Right cardiac atrium (tissue), 5 donors: ENCODE measurements at regions not wholly inside any gene's neighbourhood (a gene's known extent, or its start where the extent isn't known, plus 50 kb on each side); places are given as distances from the start of the nearest gene placed in this dataset.

Experiments
- ATAC-seq, 2 donors: fragments of 200-7000 bp; cut with Tn5 transposase; one replicate each; pipeline versions ENCODE4 v1.8.0 to v1.9.1; 2020; ENCODE audit warnings: moderate library complexity in 2 of 2, mild to moderate bottlenecking in 1 of 2
- DNase-seq, 3 donors: peaks; one replicate each; pipeline ENCODE4 v3.0.0-alpha.2; 2020
- H3K27ac ChIP-seq: one replicate; pipeline ENCODE4 v1.5.1; 2013; ENCODE audit warnings: mild to moderate bottlenecking, low read length, control low read depth, moderate library complexity
- H3K27me3 ChIP-seq: one replicate; pipeline ENCODE4 v1.6.1; 2013; ENCODE audit not compliant: control insufficient read depth, insufficient read depth
- H3K4me1 ChIP-seq: one replicate; pipeline ENCODE4 v1.6.1; 2013; ENCODE audit warnings: low read length; ENCODE audit not compliant: control insufficient read depth, insufficient read depth
- H3K4me3 ChIP-seq: one replicate; pipeline ENCODE4 v1.5.1; 2013; ENCODE audit warnings: low read length, control low read depth
- H3K9me3 ChIP-seq: one replicate; pipeline ENCODE4 v1.6.1; 2013; ENCODE audit warnings: low read length; ENCODE audit not compliant: control insufficient read depth
- WGBS: extraction: QIAGEN DNeasy Blood & Tissue Kit; methylation state at CpG from one replicate; pipeline ENCODE4 v1.1.7; 2013; 5-methylcytosine and 5-hydroxymethylcytosine counted together
- intact Hi-C, 4 donors: fragments of 100-400 bp; cut with DNase I; formaldehyde crosslinking; loops; one replicate each; pipeline versions ENCODE4 v1.11.0 to v1.14.0; 2022 to 2023
- donor health status: healthy with polysubstance abuse.
- donor health status: DM: no; HTN: yes; CAD: no.
- donor health status: DM: no; HTN: no; CAD: no.
- donor health status: DM: no; HTN: yes; CAD: no; lungs with severe emphysema.
- donor health status: DM: yes; HTN: yes; CAD: no.

GRCh38 chrY:7275014-7275413, 363.5 kb upstream of the AMELY start:
- no peak for ATAC-seq
- Histone ChIP-seq H3K9me3 (no peaks in the 10 kb centered on the region), H3K4me3 (peak overlapping the region; percentile 82), H3K4me1 (peaks cover 7% of the 10 kb centered on the region), H3K27ac (peak overlapping the region; percentile 79), H3K27me3 (no peaks in the 10 kb centered on the region)
- DNase-seq, result peak in 1 of 3 donors; percentile 47
- 3% methylated on average over 18 of the region's 18 CpGs for WGBS
- intact Hi-C loops, result no loop called here

- H3K27ac ChIP-seq, result peak overlapping the region; percentile 79
- no peaks in the 10 kb centered on the region for H3K27me3 ChIP-seq
- ATAC-seq, result peak in 1 of 2 donors; percentile 40
- DNase-seq, result peak in 1 of 3 donors; percentile 68
- WGBS, result under 1% methylated on average over 50 of the region's 54 CpGs
- no peaks in the 10 kb centered on the region for H3K9me3 ChIP-seq
- H3K4me3 ChIP-seq, result peak overlapping the region; percentile 82
- peaks cover 7% of the 10 kb centered on the region for H3K4me1 ChIP-seq
- intact Hi-C loops, result loop anchor here in 1 of 4 donors (5.0 kb wide), 1 partner anchor 68 kb away; no protein-coding TSS in a partner anchor
Observed at GRCh38 chrY:7274369-7274913, 362.9 kb upstream of the AMELY start.

GRCh38 chrY:7273587-7274203, 362.1 kb upstream of the AMELY start:
- peak overlapping the region; percentile 79 for H3K27ac ChIP-seq
- DNase-seq, result peak in 1 of 3 donors; percentile 92
- no peaks in the 10 kb centered on the region for H3K27me3 ChIP-seq
- peak overlapping the region; percentile 82 for H3K4me3 ChIP-seq
- WGBS, result under 1% methylated on average over 65 of the region's 65 CpGs
- ATAC-seq, result peak in 1 of 2 donors; percentile 96
- no peaks in the 10 kb centered on the region for H3K9me3 ChIP-seq
- H3K4me1 ChIP-seq, result peaks cover 7% of the 10 kb centered on the region
- intact Hi-C loops, result loop anchor here in 1 of 4 donors (5.0 kb wide), 1 partner anchor 69 kb away; no protein-coding TSS in a partner anchor

GRCh38 chrY:7272556-7273195, 361.1 kb upstream of the AMELY start:
- WGBS, result 2% methylated on average over 24 of the region's 24 CpGs
- intact Hi-C loops, result loop anchor here in 1 of 4 donors (5.0 kb wide), 1 partner anchor 70 kb away; no protein-coding TSS in a partner anchor
- no peaks in the 10 kb centered on the region for H3K27me3 ChIP-seq
- H3K4me3 ChIP-seq, result peak overlapping the region; percentile 82
- DNase-seq (peak in 1 of 3 donors; percentile 85), ATAC-seq (peak in 1 of 2 donors; percentile 59)
- peak overlapping the region; percentile 75 for H3K27ac ChIP-seq
- H3K9me3 ChIP-seq, result no peaks in the 10 kb centered on the region
- peaks cover 6% of the 10 kb centered on the region for H3K4me1 ChIP-seq

GRCh38 chrY:7263773-7264172, 352.2 kb upstream of the AMELY start:
- Histone ChIP-seq H3K9me3 (no peaks in the 10 kb centered on the region), H3K27me3 (no peaks in the 10 kb centered on the region), H3K4me3 (no peak overlapping the region), H3K27ac (no peak overlapping the region), H3K4me1 (no peaks in the 10 kb centered on the region)
- intact Hi-C loops, result no loop called here
- no peak for ATAC-seq
- no peak for DNase-seq
- WGBS, result 82% methylated on average over 29 of the region's 29 CpGs

- ATAC-seq, result no peak
- H3K4me1 ChIP-seq, result no peaks in the 10 kb centered on the region
- no peak overlapping the region for H3K27ac ChIP-seq
- WGBS, result 86% methylated on average over 4 of the region's 4 CpGs
- H3K9me3 ChIP-seq, result no peaks in the 10 kb centered on the region
- H3K27me3 ChIP-seq, result no peaks in the 10 kb centered on the region
- intact Hi-C loops, result no loop called here
- no peak for DNase-seq
- no peak overlapping the region for H3K4me3 ChIP-seq
Observed at GRCh38 chrY:7262531-7262930, 351.0 kb upstream of the AMELY start.

- Histone ChIP-seq H3K4me1 (no peaks in the 10 kb centered on the region), H3K4me3 (no peak overlapping the region), H3K9me3 (no peaks in the 10 kb centered on the region), H3K27ac (no peak overlapping the region), H3K27me3 (no peaks in the 10 kb centered on the region)
- DNase-seq (no peak), ATAC-seq (no peak)
- 56% methylated on average over 6 of the region's 6 CpGs for WGBS
- intact Hi-C loops, result no loop called here
Observed at GRCh38 chrY:7261254-7261653, 349.7 kb upstream of the AMELY start.

GRCh38 chrY:7240101-7240500, 328.5 kb upstream of the AMELY start:
- intact Hi-C loops, result no loop called here
- DNase-seq (no peak), ATAC-seq (no peak)
- Histone ChIP-seq H3K27ac (no peak overlapping the region), H3K27me3 (no peaks in the 10 kb centered on the region), H3K4me1 (no peaks in the 10 kb centered on the region), H3K4me3 (no peak overlapping the region), H3K9me3 (no peaks in the 10 kb centered on the region)
- WGBS, result 70% methylated on average over 6 of the region's 6 CpGs

- WGBS, result 70% methylated on average over 5 of the region's 5 CpGs
- Histone ChIP-seq H3K27me3 (no peaks in the 10 kb centered on the region), H3K27ac (no peak overlapping the region), H3K9me3 (no peaks in the 10 kb centered on the region), H3K4me1 (no peaks in the 10 kb centered on the region), H3K4me3 (no peak overlapping the region)
- intact Hi-C loops, result no loop called here
- DNase-seq (no peak), ATAC-seq (no peak)
Observed at GRCh38 chrY:7211971-7212370, 300.4 kb upstream of the AMELY start.

GRCh38 chrY:7204456-7204855, 292.9 kb upstream of the AMELY start:
- Histone ChIP-seq H3K27me3 (no peaks in the 10 kb centered on the region), H3K27ac (no peak overlapping the region), H3K9me3 (no peaks in the 10 kb centered on the region), H3K4me3 (no peak overlapping the region), H3K4me1 (no peaks in the 10 kb centered on the region)
- DNase-seq, result no peak
- intact Hi-C loops, result no loop called here
- 26% methylated on average over 4 of the region's 4 CpGs for WGBS
- no peak for ATAC-seq

- intact Hi-C loops, result no loop called here
- DNase-seq (no peak), ATAC-seq (no peak)
- H3K4me1 ChIP-seq, result no peaks in the 10 kb centered on the region
- no peaks in the 10 kb centered on the region for H3K9me3 ChIP-seq
- no peak overlapping the region for H3K4me3 ChIP-seq
- no peaks in the 10 kb centered on the region for H3K27me3 ChIP-seq
- H3K27ac ChIP-seq, result no peak overlapping the region
Observed at GRCh38 chrY:7182591-7182990, 271.0 kb upstream of the AMELY start.
